AG04450 (cell line): ENCODE measurements at regions not wholly inside any gene's neighbourhood (a gene's known extent, or its start where the extent isn't known, plus 50 kb on each side); places are given as distances from the start of the nearest gene placed in this dataset.

Experiments
- CTCF ChIA-PET: fragments of 300-600, 350-600 bp; formaldehyde crosslinking; extraction: SDS; loops from one replicate; lab custom pipeline; 2022; ENCODE audit warnings: antibody characterized with exemption, inconsistent platforms; lab: Charles Lee
- POLR2A ChIA-PET: fragments of 350-600 bp; formaldehyde crosslinking; extraction: SDS; loops from one replicate; lab custom pipeline; 2021; ENCODE audit warnings: antibody characterized with exemption, inconsistent platforms; lab: Yijun Ruan, JAX
- DNase-seq: peaks from one replicate; pipeline ENCODE4 v3.0.0-alpha.2; 2011; ENCODE audit warnings: low read depth, low spot score
- H3K27ac ChIP-seq: one replicate; pipeline ENCODE4 v1.5.1; 2012; ENCODE audit warnings: low read depth, low read length, control low read depth
- H3K27me3 ChIP-seq: one replicate; pipeline ENCODE4 v1.6.0; 2012; ENCODE audit warnings: low read length; ENCODE audit not compliant: control insufficient read depth, insufficient read depth
- H3K4me3 ChIP-seq: 2 replicates; pipeline ENCODE4 v1.5.1; 2011; ENCODE audit warnings: mild to moderate bottlenecking, low read depth, low read length, control low read depth
- H3K9me3 ChIP-seq: 2 replicates; pipeline ENCODE4 v1.5.1; 2012; ENCODE audit warnings: low read length; ENCODE audit not compliant: control insufficient read depth, insufficient read depth
- TF ChIP-seq, protein P1 (sequence below): IDR thresholded peaks from 2 replicates; pipeline ENCODE4 v1.5.1; 2011; ENCODE audit warnings: low read depth, low read length, control low read depth, inconsistent platforms

DNA sequence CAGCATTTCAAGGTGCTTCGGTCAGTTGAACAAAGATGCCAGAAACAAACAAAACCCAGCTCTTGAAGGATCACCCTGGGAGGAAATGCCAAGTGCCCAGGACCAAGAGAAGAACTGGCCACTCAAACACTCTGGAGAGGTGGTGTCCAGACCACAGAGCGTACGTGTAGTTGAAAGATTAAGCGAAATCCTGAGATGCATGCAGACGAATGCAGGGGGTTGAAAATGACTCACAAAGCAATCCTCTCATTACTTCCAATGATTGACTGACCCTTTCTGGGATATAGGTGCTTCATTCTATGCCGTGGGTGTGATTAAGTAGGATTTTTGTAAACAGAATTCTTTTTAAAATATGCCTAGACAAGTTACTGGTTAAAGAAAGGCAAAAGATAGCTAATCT, 71.5 kb upstream of the ATXN1 start:
- POLR2A ChIA-PET, result no interaction called here
- no peaks in the 10 kb centered on the region for H3K9me3 ChIP-seq
- TF ChIP-seq, protein P1, sequence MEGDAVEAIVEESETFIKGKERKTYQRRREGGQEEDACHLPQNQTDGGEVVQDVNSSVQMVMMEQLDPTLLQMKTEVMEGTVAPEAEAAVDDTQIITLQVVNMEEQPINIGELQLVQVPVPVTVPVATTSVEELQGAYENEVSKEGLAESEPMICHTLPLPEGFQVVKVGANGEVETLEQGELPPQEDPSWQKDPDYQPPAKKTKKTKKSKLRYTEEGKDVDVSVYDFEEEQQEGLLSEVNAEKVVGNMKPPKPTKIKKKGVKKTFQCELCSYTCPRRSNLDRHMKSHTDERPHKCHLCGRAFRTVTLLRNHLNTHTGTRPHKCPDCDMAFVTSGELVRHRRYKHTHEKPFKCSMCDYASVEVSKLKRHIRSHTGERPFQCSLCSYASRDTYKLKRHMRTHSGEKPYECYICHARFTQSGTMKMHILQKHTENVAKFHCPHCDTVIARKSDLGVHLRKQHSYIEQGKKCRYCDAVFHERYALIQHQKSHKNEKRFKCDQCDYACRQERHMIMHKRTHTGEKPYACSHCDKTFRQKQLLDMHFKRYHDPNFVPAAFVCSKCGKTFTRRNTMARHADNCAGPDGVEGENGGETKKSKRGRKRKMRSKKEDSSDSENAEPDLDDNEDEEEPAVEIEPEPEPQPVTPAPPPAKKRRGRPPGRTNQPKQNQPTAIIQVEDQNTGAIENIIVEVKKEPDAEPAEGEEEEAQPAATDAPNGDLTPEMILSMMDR, result no peak
- no peak overlapping the region for H3K4me3 ChIP-seq
- CTCF ChIA-PET, result interaction anchor here (0.7 kb wide), 1 partner anchor 255 kb away, joined by 3 read pairs; no protein-coding TSS in a partner anchor
- H3K27ac ChIP-seq, result no peak overlapping the region
- no peak for DNase-seq
- no peaks in the 10 kb centered on the region for H3K27me3 ChIP-seq

- no peak for DNase-seq
- Histone ChIP-seq H3K27me3 (no peaks in the 10 kb centered on the region), H3K4me3 (no peak overlapping the region), H3K9me3 (no peaks in the 10 kb centered on the region), H3K27ac (no peak overlapping the region)
- ChIA-PET POLR2A (no interaction called here), CTCF (no interaction called here)
- TF ChIP-seq, protein P1, result no peak
These were observed 70.8 kb upstream of the ATXN1 start for GRCh38 chr6:16832043-16832567.

DNA sequence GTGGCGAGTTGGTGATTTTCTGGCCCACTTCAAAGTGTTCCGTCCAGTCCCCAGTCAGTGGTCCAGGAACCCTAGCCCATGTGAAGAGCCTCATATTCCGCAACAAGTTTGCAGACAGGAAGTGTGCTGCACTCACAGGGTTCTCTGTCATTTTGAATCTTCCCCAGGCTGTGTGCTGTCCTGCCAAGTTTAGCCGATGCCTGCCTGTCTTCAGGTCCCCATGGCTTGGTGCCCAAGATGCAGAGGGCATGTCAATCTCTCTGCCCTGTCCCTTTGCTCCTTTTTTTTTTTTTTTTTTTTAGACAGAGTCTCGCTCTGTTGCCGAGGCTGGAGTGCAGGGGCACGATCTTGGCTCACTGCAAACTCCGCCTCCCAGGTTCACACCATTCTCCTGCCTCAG, 69.9 kb upstream of the ATXN1 start:
- POLR2A ChIA-PET, result no interaction called here
- Histone ChIP-seq H3K27me3 (no peaks in the 10 kb centered on the region), H3K4me3 (no peak overlapping the region), H3K9me3 (no peaks in the 10 kb centered on the region), H3K27ac (no peak overlapping the region)
- no peak for DNase-seq
- CTCF ChIA-PET, result no interaction called here
- TF ChIP-seq, protein P1, result no peak

GRCh38 chr6:16828058-16828457, 66.8 kb upstream of the ATXN1 start:
- ChIA-PET POLR2A (no interaction called here), CTCF (no interaction called here)
- Histone ChIP-seq H3K4me3 (no peak overlapping the region), H3K9me3 (no peaks in the 10 kb centered on the region), H3K27ac (no peak overlapping the region), H3K27me3 (no peaks in the 10 kb centered on the region)
- no peak for DNase-seq
- TF ChIP-seq, protein P1, result no peak

- TF ChIP-seq, protein P1, result no peak
- POLR2A ChIA-PET, result no interaction called here
- no peaks in the 10 kb centered on the region for H3K9me3 ChIP-seq
- CTCF ChIA-PET, result no interaction called here
- no peak overlapping the region for H3K27ac ChIP-seq
- no peak for DNase-seq
- no peak overlapping the region for H3K4me3 ChIP-seq
- no peaks in the 10 kb centered on the region for H3K27me3 ChIP-seq
These were observed 66.4 kb upstream of the ATXN1 start for GRCh38 chr6:16827627-16828026.
